ENCODE measurements at regions not wholly inside any gene's neighbourhood (a gene's known extent, or its start where the extent isn't known, plus 50 kb on each side); places are given as distances from the start of the nearest gene placed in this dataset.

DNA sequence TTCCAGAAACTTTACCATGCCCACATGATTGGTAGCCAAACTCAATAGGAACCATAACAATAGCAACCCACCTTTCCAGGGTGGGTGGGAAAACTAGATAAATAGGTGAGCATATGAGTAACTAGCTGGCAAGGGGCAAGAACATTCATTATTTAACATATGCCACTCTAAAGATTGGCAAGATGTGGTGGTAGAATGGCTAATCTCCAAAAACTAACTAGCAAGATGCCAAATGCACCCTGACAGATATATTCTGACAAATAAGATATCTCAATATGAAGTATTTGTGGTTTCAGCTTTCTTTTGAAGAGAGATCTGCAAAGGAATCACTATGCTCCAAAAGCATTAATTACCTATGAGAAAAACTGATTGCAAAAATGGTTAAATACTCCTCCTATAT, 895.6 kb downstream of the TLE1 start:
- no peak overlapping the region for H3K4me3 ChIP-seq (ENCODE audit: low read depth, low read length)
- TF ChIP-seq, protein P1, sequence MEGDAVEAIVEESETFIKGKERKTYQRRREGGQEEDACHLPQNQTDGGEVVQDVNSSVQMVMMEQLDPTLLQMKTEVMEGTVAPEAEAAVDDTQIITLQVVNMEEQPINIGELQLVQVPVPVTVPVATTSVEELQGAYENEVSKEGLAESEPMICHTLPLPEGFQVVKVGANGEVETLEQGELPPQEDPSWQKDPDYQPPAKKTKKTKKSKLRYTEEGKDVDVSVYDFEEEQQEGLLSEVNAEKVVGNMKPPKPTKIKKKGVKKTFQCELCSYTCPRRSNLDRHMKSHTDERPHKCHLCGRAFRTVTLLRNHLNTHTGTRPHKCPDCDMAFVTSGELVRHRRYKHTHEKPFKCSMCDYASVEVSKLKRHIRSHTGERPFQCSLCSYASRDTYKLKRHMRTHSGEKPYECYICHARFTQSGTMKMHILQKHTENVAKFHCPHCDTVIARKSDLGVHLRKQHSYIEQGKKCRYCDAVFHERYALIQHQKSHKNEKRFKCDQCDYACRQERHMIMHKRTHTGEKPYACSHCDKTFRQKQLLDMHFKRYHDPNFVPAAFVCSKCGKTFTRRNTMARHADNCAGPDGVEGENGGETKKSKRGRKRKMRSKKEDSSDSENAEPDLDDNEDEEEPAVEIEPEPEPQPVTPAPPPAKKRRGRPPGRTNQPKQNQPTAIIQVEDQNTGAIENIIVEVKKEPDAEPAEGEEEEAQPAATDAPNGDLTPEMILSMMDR (IDR thresholded peaks at IDR 0.05; ENCODE audit: control insufficient read depth, extremely low read depth, insufficient read depth): no peak
- no peak for DNase-seq (ENCODE audit: low read depth)

DNA sequence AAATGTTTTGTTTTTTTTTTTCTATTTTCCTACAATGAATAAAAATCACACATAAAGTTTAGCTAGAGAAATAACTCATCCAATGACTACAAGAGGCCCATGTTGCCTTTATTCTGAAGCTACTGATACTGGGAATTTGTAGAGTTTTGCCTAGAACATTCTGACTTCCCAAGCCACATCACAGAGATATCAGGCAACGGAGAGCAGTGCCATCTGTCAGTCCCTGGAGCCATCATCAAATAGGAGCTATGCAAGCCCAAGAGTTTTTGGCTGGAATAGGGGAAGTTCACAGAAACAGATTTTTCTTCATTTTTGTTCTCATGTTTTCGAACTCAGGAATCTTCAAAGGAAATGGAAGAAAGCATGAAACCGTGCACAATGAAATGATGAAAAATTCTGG, 896.6 kb downstream of the TLE1 start:
- no peak overlapping the region for H3K4me3 ChIP-seq (ENCODE audit: low read depth, low read length)
- TF ChIP-seq, protein P1 (IDR thresholded peaks at IDR 0.05; ENCODE audit: control insufficient read depth, extremely low read depth, insufficient read depth): no peak
- no peak for DNase-seq (ENCODE audit: low read depth)

DNA sequence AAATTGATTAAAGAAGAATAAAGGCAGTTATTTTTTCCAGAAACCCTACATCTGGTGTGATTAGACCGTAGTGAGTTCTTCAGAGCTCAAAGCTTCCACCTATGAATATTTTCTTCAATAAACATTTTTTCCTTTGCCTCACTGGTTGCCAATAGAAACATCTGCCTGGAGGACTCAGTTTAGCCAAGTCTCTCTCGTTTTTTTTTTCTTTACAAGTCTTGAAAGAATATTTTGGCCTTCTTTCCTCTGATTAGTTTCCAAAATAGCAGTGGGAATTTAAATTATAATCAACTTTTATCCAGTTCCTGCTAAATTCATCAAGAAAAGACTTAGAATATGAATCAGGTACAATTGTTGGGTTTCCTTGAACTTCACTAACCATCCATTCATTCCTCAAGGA, 897.5 kb downstream of the TLE1 start:
- TF ChIP-seq, protein P1 (IDR thresholded peaks at IDR 0.05; ENCODE audit: control insufficient read depth, extremely low read depth, insufficient read depth): no peak
- DNase-seq (ENCODE audit: low read depth): no peak
- H3K4me3 ChIP-seq (ENCODE audit: low read depth, low read length): no peak overlapping the region

DNA sequence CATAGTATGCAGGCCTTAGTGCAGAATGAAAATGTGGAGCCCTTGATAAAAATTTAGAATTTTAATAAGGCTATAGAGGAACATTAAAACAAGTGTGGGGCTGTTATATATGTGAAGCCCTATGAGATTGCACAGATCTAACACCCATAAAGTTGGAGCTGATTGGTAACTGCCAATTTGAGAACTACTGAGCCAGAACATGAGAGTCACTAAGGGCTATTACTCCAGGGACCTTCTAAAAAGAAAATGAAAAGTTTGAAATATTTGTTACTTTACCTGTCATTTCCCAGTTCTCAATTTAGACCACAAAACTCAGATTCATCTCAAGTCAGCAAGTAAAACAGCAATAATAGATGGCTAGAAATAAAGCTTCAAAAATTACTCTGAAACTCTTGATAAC, 898.6 kb downstream of the TLE1 start:
- no peak for DNase-seq (ENCODE audit: low read depth)
- no peak overlapping the region for H3K4me3 ChIP-seq (ENCODE audit: low read depth, low read length)
- TF ChIP-seq, protein P1 (IDR thresholded peaks at IDR 0.05; ENCODE audit: control insufficient read depth, extremely low read depth, insufficient read depth): no peak

DNA sequence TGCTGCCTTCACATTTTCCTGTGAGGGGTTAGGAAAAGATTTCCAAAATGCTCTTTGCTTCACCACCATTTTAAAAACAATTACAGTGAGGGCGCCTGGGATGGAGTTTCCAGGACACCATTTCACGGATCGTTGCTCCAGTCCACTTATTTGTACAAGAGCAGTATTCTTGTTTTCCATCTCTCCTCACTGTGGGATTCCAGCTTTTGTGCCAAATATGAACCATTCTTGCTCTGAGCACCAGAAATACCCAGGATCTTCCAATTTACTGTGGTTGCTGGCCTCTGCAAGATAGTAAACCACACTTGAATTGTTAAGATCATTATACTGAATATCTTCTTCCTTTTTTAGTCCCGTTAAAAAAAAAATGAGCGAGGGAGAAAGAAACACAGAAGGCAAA, 899.5 kb downstream of the TLE1 start:
- H3K4me3 ChIP-seq (ENCODE audit: low read depth, low read length): no peak overlapping the region
- TF ChIP-seq, protein P1 (IDR thresholded peaks at IDR 0.05; ENCODE audit: control insufficient read depth, extremely low read depth, insufficient read depth): no peak
- DNase-seq (ENCODE audit: low read depth): no peak

DNA sequence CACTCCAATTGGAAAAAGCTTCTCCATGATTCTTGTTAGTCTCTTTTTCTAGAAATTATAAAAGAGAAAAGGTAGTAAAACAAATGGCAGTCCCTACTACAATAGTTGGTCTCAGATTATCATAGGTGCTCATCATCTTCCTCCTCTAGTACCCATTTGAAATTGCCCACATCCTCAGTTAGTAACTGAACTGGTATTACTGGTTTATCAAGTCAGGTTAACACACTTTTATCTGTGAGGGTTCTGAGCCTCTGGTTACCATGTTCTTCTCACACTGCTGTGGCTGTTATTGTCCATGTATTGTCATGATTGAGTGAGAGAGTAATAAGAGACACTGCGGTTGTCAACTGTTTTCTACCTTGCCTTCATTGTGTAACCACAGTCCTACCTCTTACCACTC, 901.7 kb downstream of the TLE1 start:
- TF ChIP-seq, protein P1 (IDR thresholded peaks at IDR 0.05; ENCODE audit: control insufficient read depth, extremely low read depth, insufficient read depth): no peak
- DNase-seq (ENCODE audit: low read depth): peak; percentile 6
- H3K4me3 ChIP-seq (ENCODE audit: low read depth, low read length): no peak overlapping the region

DNA sequence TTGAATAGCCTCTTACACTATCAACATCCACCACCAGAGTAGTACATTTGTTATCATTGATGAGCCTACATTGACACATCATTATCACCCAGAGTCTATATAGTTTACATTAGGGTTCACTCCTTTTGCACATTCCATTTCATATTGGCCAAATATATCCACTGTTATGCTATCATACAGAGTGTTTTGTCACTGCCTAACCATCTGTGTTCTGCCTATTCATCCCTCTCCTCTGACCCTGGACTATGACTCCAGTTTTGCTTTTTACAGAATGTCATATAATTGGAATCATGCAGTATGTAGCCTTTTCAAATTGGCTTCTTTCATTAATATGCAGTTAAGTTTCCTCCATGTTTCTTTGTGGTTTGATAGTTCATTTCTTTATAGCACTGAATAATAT, 904.7 kb downstream of the TLE1 start:
- no peak for DNase-seq (ENCODE audit: low read depth)
- TF ChIP-seq, protein P1 (IDR thresholded peaks at IDR 0.05; ENCODE audit: control insufficient read depth, extremely low read depth, insufficient read depth): no peak
- no peak overlapping the region for H3K4me3 ChIP-seq (ENCODE audit: low read depth, low read length)
